ENCODE measurements at regions not wholly inside any gene's neighbourhood (a gene's known extent, or its start where the extent isn't known, plus 50 kb on each side); places are given as distances from the start of the nearest gene placed in this dataset.

- TF ChIP-seq CTCF (IDR thresholded peaks at IDR 0.05): no peak
- no peak for TF ChIP-seq POLR2A (IDR thresholded peaks at IDR 0.05)
Observed at GRCh38 chr11:67745181-67745726, 70.8 kb upstream of the ALDH3B2 start.

Measured in esophagus squamous epithelium (tissue), 4 donors.